AG04449 (cell line): ENCODE measurements at regions not wholly inside any gene's neighbourhood (a gene's known extent, or its start where the extent isn't known, plus 50 kb on each side); places are given as distances from the start of the nearest gene placed in this dataset.

Experiments
- CTCF ChIA-PET: fragments of 350-600 bp; formaldehyde crosslinking; extraction: SDS; loops from one replicate; lab custom pipeline; 2021; ENCODE audit warnings: antibody characterized with exemption; lab: Yijun Ruan, JAX
- POLR2A ChIA-PET: fragments of 400-600, 350-600 bp; formaldehyde crosslinking; extraction: SDS; loops from one replicate; lab custom pipeline; 2020; ENCODE audit warnings: antibody characterized with exemption, inconsistent platforms; lab: Yijun Ruan, JAX
- DNase-seq: peaks from one replicate; pipeline ENCODE4 v3.0.0-alpha.2; 2010; ENCODE audit warnings: low read depth, low spot score
- H3K4me3 ChIP-seq: 2 replicates; pipeline ENCODE4 v1.5.1; 2011; ENCODE audit warnings: low read depth, mild to moderate bottlenecking, control low read depth, low read length
- CTCF ChIP-seq: IDR thresholded peaks from one replicate; pipeline ENCODE4 v1.5.1; 2011; ENCODE audit warnings: mild to moderate bottlenecking, moderate library complexity, low read length, control low read depth, inconsistent platforms; ENCODE audit not compliant: insufficient read depth; ENCODE audit errors: missing control alignments

- H3K4me3 ChIP-seq = no peak overlapping the region
- TF ChIP-seq CTCF = no peak
- CTCF ChIA-PET = no interaction called here
- DNase-seq = no peak
- POLR2A ChIA-PET = no interaction called here
Measured at GRCh38 chr3:41101231-41101630, 98.1 kb upstream of the CTNNB1 start.

GRCh38 chr3:41102053-41102556 lies 97.2 kb upstream of the CTNNB1 start:
- TF ChIP-seq CTCF = no peak
- H3K4me3 ChIP-seq = no peak overlapping the region
- DNase-seq = no peak
- POLR2A ChIA-PET = no interaction called here
- CTCF ChIA-PET = no interaction called here

GRCh38 chr3:41102750-41103149 lies 96.6 kb upstream of the CTNNB1 start:
- POLR2A ChIA-PET = no interaction called here
- no peak for DNase-seq
- H3K4me3 ChIP-seq = no peak overlapping the region
- no peak for TF ChIP-seq CTCF
- CTCF ChIA-PET = no interaction called here

GRCh38 chr3:41103200-41103599 lies 96.1 kb upstream of the CTNNB1 start:
- ChIA-PET POLR2A (no interaction called here), CTCF (no interaction called here)
- H3K4me3 ChIP-seq = no peak overlapping the region
- no peak for TF ChIP-seq CTCF
- DNase-seq = no peak

GRCh38 chr3:41104147-41104546 lies 95.2 kb upstream of the CTNNB1 start:
- POLR2A ChIA-PET = no interaction called here

GRCh38 chr3:41106691-41107090 lies 92.6 kb upstream of the CTNNB1 start:
- CTCF ChIA-PET = no interaction called here
- TF ChIP-seq CTCF = no peak
- POLR2A ChIA-PET = no interaction called here
- DNase-seq = no peak
- no peak overlapping the region for H3K4me3 ChIP-seq

More at GRCh38 chr3:41104147-41104546, 95.2 kb upstream of the CTNNB1 start:
- DNase-seq = no peak
- TF ChIP-seq CTCF = no peak
- CTCF ChIA-PET = no interaction called here
- H3K4me3 ChIP-seq = no peak overlapping the region
